ENCODE measurements at regions not wholly inside any gene's neighbourhood (a gene's known extent, or its start where the extent isn't known, plus 50 kb on each side); places are given as distances from the start of the nearest gene placed in this dataset.

- no peak for DNase-seq (ENCODE audit: low read depth in 2 of 3, low spot score in 2 of 3)
These were observed 201.2 kb downstream of the SEC23A start for GRCh38 chr14:38901791-38902190.

GRCh38 chr14:38900887-38901286 is 202.1 kb downstream of the SEC23A start:
- DNase-seq (ENCODE audit: low read depth in 2 of 3, low spot score in 2 of 3): no peak

- DNase-seq (ENCODE audit: low read depth in 2 of 3, low spot score in 2 of 3): no peak
These were observed 215.3 kb downstream of the SEC23A start for GRCh38 chr14:38887696-38888095.

GRCh38 chr14:38884109-38884508 is 218.9 kb downstream of the SEC23A start:
- DNase-seq (ENCODE audit: low read depth in 2 of 3, low spot score in 2 of 3): no peak

GRCh38 chr14:38883127-38883526 is 219.9 kb downstream of the SEC23A start:
- DNase-seq (ENCODE audit: low read depth in 2 of 3, low spot score in 2 of 3): no peak

DNA sequence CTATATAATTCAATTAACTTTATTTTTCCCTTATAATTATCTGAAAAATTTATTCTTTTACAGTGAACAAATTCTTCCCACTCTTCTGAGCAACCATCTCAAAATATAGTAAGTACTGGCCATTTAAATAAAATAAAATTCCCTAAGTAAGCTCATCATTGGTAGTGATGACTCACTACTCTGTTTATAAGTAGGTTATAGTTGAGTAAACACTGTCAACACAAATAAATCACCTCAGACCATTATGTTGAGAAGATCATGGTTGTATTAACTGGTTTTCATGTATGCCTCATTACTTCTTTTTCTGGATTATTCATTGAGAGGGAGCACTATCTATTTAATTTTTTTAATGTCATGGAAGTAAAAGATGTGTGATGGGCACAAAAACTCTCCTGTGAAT is 220.5 kb downstream of the SEC23A start:
- no peak for DNase-seq (ENCODE audit: low read depth in 2 of 3, low spot score in 2 of 3)

- DNase-seq (ENCODE audit: low read depth in 2 of 3, low spot score in 2 of 3): no peak
These were observed 222.2 kb downstream of the SEC23A start for GRCh38 chr14:38880643-38881524.

DNA sequence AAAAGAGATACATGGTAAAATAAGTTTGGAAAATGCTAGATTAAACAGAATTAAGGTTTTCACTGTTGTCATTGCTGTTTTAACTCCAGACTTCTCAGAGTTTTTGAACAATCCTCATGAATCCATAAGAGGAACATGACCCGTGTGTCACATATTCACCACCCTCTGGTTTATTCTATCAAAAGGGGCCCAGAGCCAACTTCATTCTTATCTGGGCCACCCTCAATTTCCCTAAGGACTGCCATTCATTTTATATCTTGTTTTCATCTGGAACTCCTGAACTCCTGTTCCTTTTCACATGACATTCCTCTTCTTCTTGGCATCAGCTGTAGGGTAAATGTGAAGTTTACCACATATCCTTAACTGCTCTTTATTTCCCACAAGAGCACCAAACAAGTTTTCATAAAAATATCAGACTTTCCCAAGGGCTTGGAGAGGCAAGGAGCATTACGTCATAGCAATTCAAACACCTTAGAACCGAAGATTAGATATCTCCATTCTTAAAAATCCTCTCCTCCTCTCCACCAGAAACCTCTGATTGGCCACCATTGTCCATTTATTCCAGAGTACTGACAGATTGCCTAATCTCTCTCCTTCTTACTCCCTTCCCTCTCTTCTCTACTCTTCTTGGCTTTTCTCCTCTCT is 225.2 kb downstream of the SEC23A start:
- no peak for DNase-seq (ENCODE audit: low read depth in 2 of 3, low spot score in 2 of 3)

- DNase-seq (ENCODE audit: low read depth in 2 of 3, low spot score in 2 of 3): no peak
These were observed 228.3 kb downstream of the SEC23A start for GRCh38 chr14:38874721-38875120.

GRCh38 chr14:38873941-38874612 is 229.0 kb downstream of the SEC23A start:
- DNase-seq (ENCODE audit: low read depth in 2 of 3, low spot score in 2 of 3): no peak

DNA sequence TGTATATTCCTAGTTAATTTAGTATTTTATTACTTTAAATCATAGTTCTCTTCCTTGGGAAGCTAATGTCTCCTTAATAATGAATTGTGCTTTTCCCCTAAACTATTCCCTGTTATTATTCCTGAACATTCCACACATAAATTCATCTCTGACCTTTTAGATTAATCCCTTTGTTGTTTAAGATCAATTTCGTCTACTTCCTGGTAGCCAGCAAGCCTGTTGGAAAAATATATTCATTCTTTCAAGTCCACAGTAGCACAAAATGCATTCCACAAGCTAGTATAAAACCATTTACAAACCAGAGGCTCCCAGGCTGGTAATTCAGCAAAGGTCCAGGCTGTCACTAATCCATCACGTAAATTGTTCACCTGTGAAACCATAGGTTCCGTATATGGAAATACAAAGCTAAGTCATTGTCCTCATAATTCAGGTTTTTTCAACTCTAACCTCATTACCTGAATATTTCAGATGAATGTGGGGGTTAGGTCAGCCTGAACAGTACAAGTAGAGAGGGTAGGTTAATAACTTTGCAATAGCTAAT is 232.7 kb downstream of the SEC23A start:
- no peak for DNase-seq (ENCODE audit: low read depth in 2 of 3, low spot score in 2 of 3)

GRCh38 chr14:38868399-38869290 is 234.4 kb downstream of the SEC23A start:
- no peak for DNase-seq (ENCODE audit: low read depth in 2 of 3, low spot score in 2 of 3)

DNA sequence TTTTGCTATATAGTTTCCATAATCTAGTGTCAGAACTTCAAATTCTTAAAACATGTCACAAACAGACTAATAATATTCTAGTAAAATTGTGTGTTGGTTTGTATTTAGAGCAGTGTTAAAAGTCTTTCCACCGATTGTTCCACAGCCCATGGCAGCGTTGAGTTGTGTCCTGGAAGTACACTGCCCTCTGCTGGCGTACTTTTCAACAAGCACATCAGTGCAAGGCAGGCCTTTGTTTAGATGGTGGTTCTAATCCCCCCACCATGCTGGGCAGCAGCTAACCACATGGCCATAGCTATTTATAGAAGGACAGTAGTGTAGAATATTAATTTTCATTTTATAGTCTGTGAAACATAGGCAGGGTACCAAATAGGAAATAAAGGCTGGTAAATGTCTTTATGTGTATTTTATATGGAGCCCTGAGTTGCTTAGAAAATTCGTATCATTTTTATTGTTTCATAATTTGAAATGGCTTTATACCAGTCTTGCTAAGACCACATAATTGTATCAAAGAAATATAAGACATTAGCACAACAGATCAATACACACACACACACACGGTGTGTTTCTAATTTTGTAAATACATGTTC is 235.4 kb downstream of the SEC23A start:
- DNase-seq (ENCODE audit: low read depth in 2 of 3, low spot score in 2 of 3): peak in 2 of 3 experiments; percentile 10 to 13

- DNase-seq (ENCODE audit: low read depth in 2 of 3, low spot score in 2 of 3): no peak
These were observed 236.6 kb downstream of the SEC23A start for GRCh38 chr14:38866461-38866860.

- DNase-seq (ENCODE audit: low read depth in 2 of 3, low spot score in 2 of 3): no peak
These were observed 240.7 kb downstream of the SEC23A start for GRCh38 chr14:38862366-38862765.

DNA sequence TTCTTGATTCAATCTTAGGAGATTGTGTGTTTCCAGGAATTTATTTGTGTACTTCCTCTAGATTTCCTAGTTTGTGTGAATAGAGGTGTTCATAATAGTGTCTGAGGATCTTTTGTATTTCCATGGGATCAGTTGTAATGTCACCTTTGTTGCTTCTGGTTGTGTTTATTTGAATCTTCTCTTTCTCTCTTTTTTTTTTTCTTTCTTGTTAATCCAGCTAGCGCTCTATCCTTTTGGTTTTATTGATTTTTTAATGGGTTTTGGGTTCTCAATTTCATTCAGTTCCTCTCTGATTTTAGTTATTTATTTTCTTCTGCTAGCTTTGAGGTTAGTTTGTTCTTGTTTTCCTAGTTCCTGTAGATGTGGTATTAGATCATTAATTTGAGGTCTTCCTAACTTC is 242.5 kb downstream of the SEC23A start:
- no peak for DNase-seq (ENCODE audit: low read depth in 2 of 3, low spot score in 2 of 3)

GRCh38 chr14:38856798-38857197 is 246.2 kb downstream of the SEC23A start:
- no peak for DNase-seq (ENCODE audit: low read depth in 2 of 3, low spot score in 2 of 3)

- DNase-seq (ENCODE audit: low read depth in 2 of 3, low spot score in 2 of 3): no peak
These were observed 247.5 kb downstream of the SEC23A start for GRCh38 chr14:38855513-38855912.

DNA sequence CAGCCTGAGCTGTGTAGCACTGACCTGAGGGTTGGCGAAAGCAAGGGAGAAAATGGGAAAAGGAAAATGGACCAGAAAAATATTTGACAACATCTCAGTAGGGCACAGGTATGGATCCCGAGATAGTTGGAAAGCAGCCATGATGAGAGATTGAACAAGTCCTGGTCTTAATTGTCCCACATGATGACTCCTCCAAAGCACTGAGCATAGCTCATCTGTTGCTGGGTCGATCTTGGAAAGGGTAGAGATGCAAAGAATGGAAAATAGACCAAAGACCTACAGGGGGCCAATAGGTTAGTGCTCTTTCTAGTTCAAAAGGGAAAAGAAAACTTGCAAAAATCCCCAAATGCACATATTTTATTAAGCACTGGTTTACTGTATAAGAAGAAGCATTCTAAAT is 251.9 kb downstream of the SEC23A start:
- no peak for DNase-seq (ENCODE audit: low read depth in 2 of 3, low spot score in 2 of 3)

- DNase-seq (ENCODE audit: low read depth in 2 of 3, low spot score in 2 of 3): no peak
These were observed 252.4 kb downstream of the SEC23A start for GRCh38 chr14:38850664-38851063.

Data from activated CD8-positive, alpha-beta memory T cell treated with anti-CD3 and anti-CD28 coated beads for 48 hours (primary cell).